Prostate gland (tissue), 2 donors: ENCODE measurements at regions not wholly inside any gene's neighbourhood (a gene's known extent, or its start where the extent isn't known, plus 50 kb on each side); places are given as distances from the start of the nearest gene placed in this dataset.

Source experiments
- DNase-seq: peaks from one replicate; pipeline ENCODE4 v3.0.0-alpha.2; 2019; ENCODE audit warnings: low spot score
- H3K27ac ChIP-seq, 2 donors: fragments of 200-600 bp; sonication (generic); 2 replicates each; pipeline ENCODE4 v1.5.1; 2017 to 2019
- H3K27me3 ChIP-seq: fragments of 200-600 bp; sonication (generic); replicated peaks from 2 replicates; pipeline ENCODE4 v1.5.1; 2019; ENCODE audit not compliant: insufficient read depth
- H3K36me3 ChIP-seq, 2 donors: fragments of 200-600 bp; sonication (generic); 1 replicate in 1 of 2; 2 replicates in 1 of 2; pipeline versions ENCODE4 v1.5.1 to v1.8.1; 2017 to 2019
- H3K4me1 ChIP-seq: fragments of 200-600 bp; sonication (generic); replicated peaks from 2 replicates; pipeline ENCODE4 v1.5.1; 2019
- H3K4me3 ChIP-seq, 2 donors: fragments of 200-600 bp; sonication (generic); 2 replicates each; pipeline ENCODE4 v1.5.1; 2017 to 2019
- H3K9me3 ChIP-seq: fragments of 200-600 bp; sonication (generic); 2 replicates; pipeline ENCODE4 v1.5.1; 2017
- POLR2A ChIP-seq: fragments of 450-650 bp; IDR thresholded peaks from one replicate; pipeline ENCODE4 v1.6.1; 2016; ENCODE audit warnings: antibody characterized with exemption, mild to moderate bottlenecking
- POLR2AphosphoS5 ChIP-seq: sonication (generic); formaldehyde crosslinking; IDR thresholded peaks from one replicate; pipeline ENCODE4 v1.6.1; 2017; ENCODE audit warnings: antibody characterized with exemption
- WGBS: methylation state at CpG from one replicate; pipeline ENCODE4 v1.1.5; 2018; 5-methylcytosine and 5-hydroxymethylcytosine counted together
- intact Hi-C: fragments of 100-400 bp; cut with DNase I; formaldehyde crosslinking; loops from one replicate; pipeline ENCODE4 v1.14.2; 2022
- TF ChIP-seq, protein P1 (sequence below), 4 experiments: fragments of 200-600 bp in 2 of 4; fragments of 450-650 bp in 2 of 4; sonication (generic) in 2 of 4; IDR thresholded peaks; 1 replicate in 3 of 4; 2 replicates in 1 of 4; pipeline ENCODE4 v1.5.1; 2016 to 2019; ENCODE audit warnings: antibody characterized with exemption in 4 of 4, mild to moderate bottlenecking in 2 of 4, moderate library complexity in 2 of 4

DNA sequence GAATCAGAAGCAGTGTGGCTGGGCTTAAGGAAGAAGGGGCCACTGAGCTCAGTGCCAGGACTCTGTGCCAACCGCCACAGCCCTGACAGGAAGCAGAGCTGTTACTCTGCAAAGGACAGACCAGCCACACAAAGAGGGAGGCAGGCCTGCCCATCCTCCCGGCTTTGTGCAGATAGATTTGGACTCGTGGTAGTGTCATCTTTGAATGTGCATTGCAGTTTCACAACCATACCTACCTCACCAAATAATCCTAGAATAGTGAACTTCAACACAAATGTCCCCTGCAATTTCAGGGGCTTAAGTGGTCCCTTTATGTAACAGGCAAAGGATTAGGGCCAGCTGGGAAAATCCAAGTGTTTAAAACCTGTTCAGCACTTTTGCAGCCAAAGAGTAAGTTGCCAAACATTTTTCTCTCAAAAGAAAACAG lies 55.1 kb upstream of the CLDN10 start:
- Histone ChIP-seq H3K27ac (no peak overlapping the region), H3K9me3 (no peaks in the 10 kb centered on the region), H3K27me3 (no peaks in the 10 kb centered on the region), H3K36me3 (no peaks in the 10 kb centered on the region), H3K4me1 (no peaks in the 10 kb centered on the region), H3K4me3 (no peak overlapping the region)
- TF ChIP-seq POLR2AphosphoS5, result no peak
- no peak for TF ChIP-seq POLR2A
- TF ChIP-seq, protein P1, sequence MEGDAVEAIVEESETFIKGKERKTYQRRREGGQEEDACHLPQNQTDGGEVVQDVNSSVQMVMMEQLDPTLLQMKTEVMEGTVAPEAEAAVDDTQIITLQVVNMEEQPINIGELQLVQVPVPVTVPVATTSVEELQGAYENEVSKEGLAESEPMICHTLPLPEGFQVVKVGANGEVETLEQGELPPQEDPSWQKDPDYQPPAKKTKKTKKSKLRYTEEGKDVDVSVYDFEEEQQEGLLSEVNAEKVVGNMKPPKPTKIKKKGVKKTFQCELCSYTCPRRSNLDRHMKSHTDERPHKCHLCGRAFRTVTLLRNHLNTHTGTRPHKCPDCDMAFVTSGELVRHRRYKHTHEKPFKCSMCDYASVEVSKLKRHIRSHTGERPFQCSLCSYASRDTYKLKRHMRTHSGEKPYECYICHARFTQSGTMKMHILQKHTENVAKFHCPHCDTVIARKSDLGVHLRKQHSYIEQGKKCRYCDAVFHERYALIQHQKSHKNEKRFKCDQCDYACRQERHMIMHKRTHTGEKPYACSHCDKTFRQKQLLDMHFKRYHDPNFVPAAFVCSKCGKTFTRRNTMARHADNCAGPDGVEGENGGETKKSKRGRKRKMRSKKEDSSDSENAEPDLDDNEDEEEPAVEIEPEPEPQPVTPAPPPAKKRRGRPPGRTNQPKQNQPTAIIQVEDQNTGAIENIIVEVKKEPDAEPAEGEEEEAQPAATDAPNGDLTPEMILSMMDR (IDR thresholded peaks at IDR 0.05), result no peak
- 44% methylated on average over 3 of the region's 3 CpGs for WGBS
- intact Hi-C loops, result no loop called here
- DNase-seq, result no peak

GRCh38 chr13:95498886-95499285 lies 53.6 kb upstream of the CLDN10 start:
- Histone ChIP-seq H3K4me3 (no peak overlapping the region), H3K27ac (no peak overlapping the region), H3K9me3 (no peaks in the 10 kb centered on the region), H3K36me3 (no peaks in the 10 kb centered on the region), H3K27me3 (no peaks in the 10 kb centered on the region), H3K4me1 (no peaks in the 10 kb centered on the region)
- intact Hi-C loops, result no loop called here
- TF ChIP-seq POLR2AphosphoS5 (no peak), POLR2A (no peak)
- TF ChIP-seq, protein P1 (IDR thresholded peaks at IDR 0.05), result no peak
- no peak for DNase-seq
- WGBS, result 87% methylated on average over 8 of the region's 8 CpGs

GRCh38 chr13:95499811-95500712 lies 52.5 kb upstream of the CLDN10 start:
- no peak for DNase-seq
- 89% methylated on average over 6 of the region's 6 CpGs for WGBS

GRCh38 chr13:95502216-95502615 lies 50.3 kb upstream of the CLDN10 start:
- TF ChIP-seq, protein P1 (IDR thresholded peaks at IDR 0.05), result no peak
- TF ChIP-seq POLR2AphosphoS5 (no peak), POLR2A (no peak)
- DNase-seq, result no peak

More at GRCh38 chr13:95499811-95500712, 52.5 kb upstream of the CLDN10 start:
- H3K27ac ChIP-seq, result no peak overlapping the region
- no peaks in the 10 kb centered on the region for H3K4me1 ChIP-seq
- intact Hi-C loops, result no loop called here
- H3K9me3 ChIP-seq, result no peaks in the 10 kb centered on the region
- TF ChIP-seq POLR2A (no peak), POLR2AphosphoS5 (no peak)
- TF ChIP-seq, protein P1 (IDR thresholded peaks at IDR 0.05), result no peak
- H3K4me3 ChIP-seq, result no peak overlapping the region
- no peaks in the 10 kb centered on the region for H3K36me3 ChIP-seq
- no peaks in the 10 kb centered on the region for H3K27me3 ChIP-seq

More at GRCh38 chr13:95502216-95502615, 50.3 kb upstream of the CLDN10 start:
- no peak overlapping the region for H3K4me3 ChIP-seq
- no peaks in the 10 kb centered on the region for H3K36me3 ChIP-seq
- H3K4me1 ChIP-seq, result no peaks in the 10 kb centered on the region
- H3K27ac ChIP-seq, result no peak overlapping the region
- H3K27me3 ChIP-seq, result no peaks in the 10 kb centered on the region
- H3K9me3 ChIP-seq, result no peaks in the 10 kb centered on the region
- WGBS, result 76% methylated on average over 2 of the region's 2 CpGs
- intact Hi-C loops, result no loop called here
